HCT116 (cell line): ENCODE measurements at regions not wholly inside any gene's neighbourhood (a gene's known extent, or its start where the extent isn't known, plus 50 kb on each side); places are given as distances from the start of the nearest gene placed in this dataset.

Experiments used
- ATAC-seq: fragments of 200-7000 bp; cut with Tn5 transposase; 2 replicates; pipeline ENCODE4 v1.9.1; 2020; ENCODE audit warnings: mild to moderate bottlenecking, moderate library complexity
- BruUV-seq: library from RNA; stranded (reverse); fragments of 400-500 nt; replicated peaks from 2 replicates; lab custom pipeline; 2021; lab: Mats Ljungman, UMichigan
- CTCF ChIA-PET: fragments of 300-600 bp; sonication (Branson Sonifier 250); formaldehyde crosslinking; loops from one replicate; lab custom pipeline; 2021; ENCODE audit warnings: antibody characterized with exemption; lab: Charles Lee
- POLR2A ChIA-PET: fragments of 300-600, 350-600 bp; sonication (Branson Sonifier 250); formaldehyde crosslinking; loops from one replicate; lab custom pipeline; 2021; ENCODE audit warnings: antibody characterized with exemption; lab: Charles Lee
- RAD21 ChIA-PET, 2 experiments: fragments of 300-600 bp; sonication (Branson Sonifier 250); formaldehyde crosslinking; loops; one replicate each; lab custom pipeline; 2023; ENCODE audit warnings: low total read pairs in 2 of 2; ENCODE audit not compliant: uncharacterized antibody in 2 of 2, unreplicated experiment in 2 of 2, low non-redundant PET in 1 of 2; lab: Charles Lee
- DNase-seq: peaks from one replicate; pipeline ENCODE4 v3.0.0-alpha.2; 2010; ENCODE audit warnings: low read depth, low spot score
- H2AFZ ChIP-seq: fragments of 200-600 bp; shearing (Covaris generic), sonication (generic); 2 replicates; pipeline ENCODE4 v1.6.1; 2017; ENCODE audit warnings: low read depth, mixed run types, mixed read lengths, antibody characterized with exemption, low read length; ENCODE audit not compliant: poor library complexity, severe bottlenecking
- H3K27ac ChIP-seq: 2 replicates; pipeline ENCODE4 v1.5.1; 2012; ENCODE audit warnings: low read depth, low read length
- H3K27me3 ChIP-seq: fragments of 200-600 bp; sonication (generic); 2 replicates; pipeline ENCODE4 v1.6.1; 2016; ENCODE audit warnings: mixed run types, low read length, mixed read lengths; ENCODE audit not compliant: insufficient read depth
- H3K36me3 ChIP-seq, 2 experiments: fragments of 200-500 bp in 1 of 2; fragments of 200-600 bp in 1 of 2; sonication (Bioruptor generic) in 1 of 2; sonication (generic) in 1 of 2; 2 replicates each; pipeline versions ENCODE4 v1.5.1 to v1.6.1; 2014 to 2016; ENCODE audit warnings: low read length in 2 of 2, inconsistent platforms in 1 of 2, mixed read lengths in 1 of 2, mixed run types in 1 of 2; ENCODE audit not compliant: insufficient read depth in 2 of 2, control insufficient read depth in 1 of 2
- H3K4me1 ChIP-seq, 2 experiments: fragments of 200-600 bp in 1 of 2; sonication (generic) in 1 of 2; 2 replicates each; pipeline versions ENCODE4 v1.5.1 to v1.6.1; 2012 to 2017; ENCODE audit warnings: low read length in 2 of 2, inconsistent platforms in 1 of 2, mild to moderate bottlenecking in 1 of 2, mixed read lengths in 1 of 2, mixed run types in 1 of 2, moderate library complexity in 1 of 2; ENCODE audit not compliant: insufficient read depth in 2 of 2, control insufficient read depth in 1 of 2
- H3K4me2 ChIP-seq: fragments of 200-600 bp; sonication (generic); 2 replicates; pipeline ENCODE4 v1.6.1; 2017; ENCODE audit warnings: mixed run types, low read length, mixed read lengths
- H3K4me3 ChIP-seq, 2 experiments: fragments of 200-600 bp in 1 of 2; sonication (generic) in 1 of 2; replicated peaks in 1 of 2; 2 replicates each; pipeline ENCODE4 v1.5.1; 2011 to 2016; ENCODE audit warnings: low read length in 2 of 2, control low read depth in 1 of 2, low read depth in 1 of 2, mild to moderate bottlenecking in 1 of 2, mixed read lengths in 1 of 2, mixed run types in 1 of 2
- H3K79me2 ChIP-seq: fragments of 200-600 bp; sonication (generic); 2 replicates; pipeline ENCODE4 v1.6.1; 2017; ENCODE audit warnings: mild to moderate bottlenecking, mixed run types, low read length, moderate library complexity, mixed read lengths; ENCODE audit not compliant: insufficient read depth
- H3K9ac ChIP-seq: fragments of 200-600 bp; sonication (generic); 2 replicates; pipeline ENCODE4 v1.6.1; 2016; ENCODE audit warnings: low read length, mixed read lengths
- H3K9me2 ChIP-seq: fragments of 200-600 bp; sonication (generic), shearing (Covaris generic); 2 replicates; pipeline ENCODE4 v1.6.1; 2017; ENCODE audit warnings: mixed run types, mild to moderate bottlenecking, moderate library complexity; ENCODE audit not compliant: insufficient read depth
- H3K9me3 ChIP-seq, 2 experiments: fragments of 200-500 bp in 1 of 2; fragments of 200-600 bp in 1 of 2; sonication (Bioruptor generic) in 1 of 2; sonication (generic) in 1 of 2; 2 replicates each; pipeline ENCODE4 v1.6.1; 2014 to 2017; ENCODE audit warnings: low read length in 2 of 2, mixed read lengths in 2 of 2, inconsistent platforms in 1 of 2, low read depth in 1 of 2, mild to moderate bottlenecking in 1 of 2, mixed run types in 1 of 2, moderate library complexity in 1 of 2; ENCODE audit not compliant: control insufficient read depth in 1 of 2, insufficient read depth in 1 of 2
- H4K20me1 ChIP-seq: fragments of 200-600 bp; sonication (generic), shearing (Covaris generic); 2 replicates; pipeline ENCODE4 v1.6.1; 2017; ENCODE audit warnings: mixed run types, mild to moderate bottlenecking, moderate library complexity; ENCODE audit not compliant: insufficient read depth
- EGR1 ChIP-seq: IDR thresholded peaks from 2 replicates; pipeline ENCODE4 v1.6.1; 2012; ENCODE audit warnings: low read depth
- ELF1 ChIP-seq: IDR thresholded peaks from 2 replicates; pipeline ENCODE4 v1.6.1; 2012; ENCODE audit warnings: low read depth, borderline replicate concordance
- EZH2phosphoT487 ChIP-seq: fragments of 200-600 bp; IDR thresholded peaks from 2 replicates; pipeline ENCODE4 v1.6.1; 2018; ENCODE audit warnings: antibody characterized with exemption, borderline replicate concordance
- JUND ChIP-seq: IDR thresholded peaks from 2 replicates; pipeline ENCODE4 v1.6.1; 2012
- RAD21 ChIP-seq: IDR thresholded peaks from 2 replicates; pipeline ENCODE4 v1.6.1; 2012; ENCODE audit warnings: low read depth, mild to moderate bottlenecking
- SIN3A ChIP-seq: IDR thresholded peaks from 2 replicates; pipeline ENCODE4 v1.6.1; 2012; ENCODE audit warnings: low read depth
- SP1 ChIP-seq: IDR thresholded peaks from 2 replicates; pipeline ENCODE4 v1.6.1; 2012; ENCODE audit warnings: low read depth
- SRF ChIP-seq: IDR thresholded peaks from 2 replicates; pipeline ENCODE4 v1.6.1; 2012; ENCODE audit warnings: low read depth
- intact Hi-C: fragments of 100-400 bp; cut with micrococcal nuclease; formaldehyde crosslinking; loops from 2 replicates; pipeline ENCODE4 v1.10.0; 2022
- TF ChIP-seq, protein P1 (sequence below), 3 experiments: fragments of 200-600 bp in 1 of 3; sonication (generic) in 1 of 3; IDR thresholded peaks in 2 of 3; conservative IDR thresholded peaks in 1 of 3; 2 replicates each; pipeline ENCODE4 v1.5.1; 2012 to 2017; ENCODE audit warnings: low read depth in 2 of 3, low read length in 2 of 3, antibody characterized with exemption in 1 of 3, borderline replicate concordance in 1 of 3, control low read depth in 1 of 3, mild to moderate bottlenecking in 1 of 3, mixed read lengths in 1 of 3, mixed run types in 1 of 3, moderate library complexity in 1 of 3; ENCODE audit not compliant: insufficient read depth in 1 of 3
- TF ChIP-seq, protein P2 (sequence below): IDR thresholded peaks from 2 replicates; pipeline ENCODE4 v1.6.1; 2012
- TF ChIP-seq, protein P3 (sequence below): IDR thresholded peaks from 2 replicates; pipeline ENCODE4 v1.6.1; 2011; ENCODE audit warnings: mild to moderate bottlenecking, low read length, moderate library complexity; ENCODE audit not compliant: insufficient replicate concordance; ENCODE audit errors: extremely low read depth

DNA sequence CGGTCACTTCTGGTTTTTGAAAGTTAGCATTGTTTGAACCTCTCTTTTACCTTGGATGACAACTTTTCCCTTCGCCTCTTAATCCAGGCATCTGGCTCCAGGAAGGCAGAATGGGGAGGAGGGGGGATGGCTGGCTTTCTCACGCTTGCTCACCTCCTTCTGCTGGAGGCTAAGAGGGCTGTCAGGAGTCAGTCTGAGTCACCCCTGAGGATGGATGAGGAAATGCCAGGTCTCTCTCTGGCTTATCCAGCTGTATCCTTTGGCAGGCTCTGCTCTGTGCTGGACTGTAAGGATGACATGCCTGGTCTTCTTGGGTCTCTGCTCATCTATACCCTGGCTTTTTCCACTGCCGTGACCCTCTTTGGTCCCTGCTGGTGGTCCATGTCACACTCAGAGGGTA is 142.9 kb upstream of the GYPC start:
- ChIA-PET RAD21 (no interaction called here), CTCF (no interaction called here), POLR2A (no interaction called here)
- H3K9me2 ChIP-seq = no peaks in the 10 kb centered on the region
- H3K4me2 ChIP-seq = no peak overlapping the region
- H2AFZ ChIP-seq = no peak overlapping the region
- H3K27me3 ChIP-seq = no peaks in the 10 kb centered on the region
- H3K27ac ChIP-seq = no peak overlapping the region
- no peak overlapping the region for H3K4me3 ChIP-seq
- no TSS peak for BruUV-seq
- no peaks in the 10 kb centered on the region for H3K4me1 ChIP-seq
- H4K20me1 ChIP-seq = no peaks in the 10 kb centered on the region
- no peaks in the 10 kb centered on the region for H3K9me3 ChIP-seq
- H3K9ac ChIP-seq = no peak overlapping the region
- no peak for DNase-seq
- intact Hi-C loops = no loop called here
- H3K36me3 ChIP-seq = no peaks in the 10 kb centered on the region
- no peak for ATAC-seq
- TF ChIP-seq EZH2phosphoT487 (no peak), EGR1 (no peak), ELF1 (no peak), SRF (no peak), JUND (no peak), SIN3A (no peak), SP1 (no peak), RAD21 (no peak)
- TF ChIP-seq, protein P1, sequence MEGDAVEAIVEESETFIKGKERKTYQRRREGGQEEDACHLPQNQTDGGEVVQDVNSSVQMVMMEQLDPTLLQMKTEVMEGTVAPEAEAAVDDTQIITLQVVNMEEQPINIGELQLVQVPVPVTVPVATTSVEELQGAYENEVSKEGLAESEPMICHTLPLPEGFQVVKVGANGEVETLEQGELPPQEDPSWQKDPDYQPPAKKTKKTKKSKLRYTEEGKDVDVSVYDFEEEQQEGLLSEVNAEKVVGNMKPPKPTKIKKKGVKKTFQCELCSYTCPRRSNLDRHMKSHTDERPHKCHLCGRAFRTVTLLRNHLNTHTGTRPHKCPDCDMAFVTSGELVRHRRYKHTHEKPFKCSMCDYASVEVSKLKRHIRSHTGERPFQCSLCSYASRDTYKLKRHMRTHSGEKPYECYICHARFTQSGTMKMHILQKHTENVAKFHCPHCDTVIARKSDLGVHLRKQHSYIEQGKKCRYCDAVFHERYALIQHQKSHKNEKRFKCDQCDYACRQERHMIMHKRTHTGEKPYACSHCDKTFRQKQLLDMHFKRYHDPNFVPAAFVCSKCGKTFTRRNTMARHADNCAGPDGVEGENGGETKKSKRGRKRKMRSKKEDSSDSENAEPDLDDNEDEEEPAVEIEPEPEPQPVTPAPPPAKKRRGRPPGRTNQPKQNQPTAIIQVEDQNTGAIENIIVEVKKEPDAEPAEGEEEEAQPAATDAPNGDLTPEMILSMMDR (IDR thresholded peaks at IDR 0.05 in 2 of 3, conservative IDR thresholded peaks at IDR 0.05 in 1 of 3; ENCODE audit: borderline replicate concordance in 1 of 3, insufficient read depth in 1 of 3, low read depth in 2 of 3, low read length in 2 of 3) = no peak
- TF ChIP-seq, protein P2, sequence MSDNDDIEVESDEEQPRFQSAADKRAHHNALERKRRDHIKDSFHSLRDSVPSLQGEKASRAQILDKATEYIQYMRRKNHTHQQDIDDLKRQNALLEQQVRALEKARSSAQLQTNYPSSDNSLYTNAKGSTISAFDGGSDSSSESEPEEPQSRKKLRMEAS = no peak
- TF ChIP-seq, protein P3, sequence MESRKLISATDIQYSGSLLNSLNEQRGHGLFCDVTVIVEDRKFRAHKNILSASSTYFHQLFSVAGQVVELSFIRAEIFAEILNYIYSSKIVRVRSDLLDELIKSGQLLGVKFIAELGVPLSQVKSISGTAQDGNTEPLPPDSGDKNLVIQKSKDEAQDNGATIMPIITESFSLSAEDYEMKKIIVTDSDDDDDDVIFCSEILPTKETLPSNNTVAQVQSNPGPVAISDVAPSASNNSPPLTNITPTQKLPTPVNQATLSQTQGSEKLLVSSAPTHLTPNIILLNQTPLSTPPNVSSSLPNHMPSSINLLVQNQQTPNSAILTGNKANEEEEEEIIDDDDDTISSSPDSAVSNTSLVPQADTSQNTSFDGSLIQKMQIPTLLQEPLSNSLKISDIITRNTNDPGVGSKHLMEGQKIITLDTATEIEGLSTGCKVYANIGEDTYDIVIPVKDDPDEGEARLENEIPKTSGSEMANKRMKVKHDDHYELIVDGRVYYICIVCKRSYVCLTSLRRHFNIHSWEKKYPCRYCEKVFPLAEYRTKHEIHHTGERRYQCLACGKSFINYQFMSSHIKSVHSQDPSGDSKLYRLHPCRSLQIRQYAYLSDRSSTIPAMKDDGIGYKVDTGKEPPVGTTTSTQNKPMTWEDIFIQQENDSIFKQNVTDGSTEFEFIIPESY = no peak
- no peaks in the 10 kb centered on the region for H3K79me2 ChIP-seq
